ENCODE measurements at regions not wholly inside any gene's neighbourhood (a gene's known extent, or its start where the extent isn't known, plus 50 kb on each side); places are given as distances from the start of the nearest gene placed in this dataset.

GRCh38 chr6:133787122-133787521, 101.8 kb upstream of the TCF21 start:
- Mint-ChIP-seq H3K4me3 (no peak overlapping the region), H3K4me1 (peaks cover 6% of the 10 kb centered on the region), H3K27ac (no peak overlapping the region), H3K36me3 (no peaks in the 10 kb centered on the region), H3K9me3 (peaks cover 20% of the 10 kb centered on the region), H3K27me3 (ENCODE audit: low read depth) (no peaks in the 10 kb centered on the region)
- peak; percentile 89 for ATAC-seq
- DNase-seq (ENCODE audit: low spot score), result no peak
- ChIA-PET POLR2A (no interaction called here), CTCF (no interaction called here)
- TF ChIP-seq FOXP1 (CRISPR knock-in tag; IDR thresholded peaks at IDR 0.05; ENCODE audit: borderline replicate concordance), result no peak
- TF ChIP-seq ZNF232 (CRISPR knock-in tag; IDR thresholded peaks at IDR 0.05), result no peak
- no peak for TF ChIP-seq HMGA2 (CRISPR knock-in tag; IDR thresholded peaks at IDR 0.05)
- no peak for TF ChIP-seq SP1 (CRISPR knock-in tag; conservative IDR thresholded peaks at IDR 0.05)
- TF ChIP-seq, protein P1, sequence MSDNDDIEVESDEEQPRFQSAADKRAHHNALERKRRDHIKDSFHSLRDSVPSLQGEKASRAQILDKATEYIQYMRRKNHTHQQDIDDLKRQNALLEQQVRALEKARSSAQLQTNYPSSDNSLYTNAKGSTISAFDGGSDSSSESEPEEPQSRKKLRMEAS (CRISPR knock-in tag; IDR thresholded peaks at IDR 0.05), result no peak
- no peak for TF ChIP-seq JAZF1 (CRISPR knock-in tag; IDR thresholded peaks at IDR 0.05)
- no peak for TF ChIP-seq ZBTB43 (CRISPR knock-in tag; IDR thresholded peaks at IDR 0.05)
- no peak for TF ChIP-seq ATF1 (CRISPR knock-in tag; IDR thresholded peaks at IDR 0.05)

GRCh38 chr6:133787859-133788505, 100.9 kb upstream of the TCF21 start:
- CTCF ChIA-PET, result no interaction called here
- H3K36me3 Mint-ChIP-seq, result no peaks in the 10 kb centered on the region

GRCh38 chr6:133788556-133788955, 100.4 kb upstream of the TCF21 start:
- H3K9me3 Mint-ChIP-seq, result peaks cover 26% of the 10 kb centered on the region

More at GRCh38 chr6:133787859-133788505, 100.9 kb upstream of the TCF21 start:
- no peak overlapping the region for H3K4me3 Mint-ChIP-seq
- H3K27me3 Mint-ChIP-seq (ENCODE audit: low read depth), result no peaks in the 10 kb centered on the region
- no peak for TF ChIP-seq ZNF138 (CRISPR knock-in tag; conservative IDR thresholded peaks at IDR 0.05)
- TF ChIP-seq TP53 (CRISPR knock-in tag; IDR thresholded peaks at IDR 0.05), result no peak
- no peak for TF ChIP-seq ZNF512 (CRISPR knock-in tag; IDR thresholded peaks at IDR 0.05; ENCODE audit: borderline replicate concordance)
- H3K4me1 Mint-ChIP-seq, result peaks cover 6% of the 10 kb centered on the region
- no peak overlapping the region for H3K27ac Mint-ChIP-seq
- peaks cover 21% of the 10 kb centered on the region for H3K9me3 Mint-ChIP-seq
- ATAC-seq (no peak), DNase-seq (ENCODE audit: low spot score) (no peak)
- POLR2A ChIA-PET, result no interaction called here

More at GRCh38 chr6:133788556-133788955, 100.4 kb upstream of the TCF21 start:
- ATAC-seq (no peak), DNase-seq (ENCODE audit: low spot score) (no peak)
- TF ChIP-seq AR (CRISPR knock-in tag; IDR thresholded peaks at IDR 0.05) (no peak), NFATC4 (CRISPR knock-in tag; IDR thresholded peaks at IDR 0.05) (no peak), TP53 (CRISPR knock-in tag; IDR thresholded peaks at IDR 0.05) (no peak), GTF2I (CRISPR knock-in tag; conservative IDR thresholded peaks at IDR 0.05) (no peak), ZBTB43 (CRISPR knock-in tag; IDR thresholded peaks at IDR 0.05) (no peak), ZNF317 (CRISPR knock-in tag; IDR thresholded peaks at IDR 0.05; ENCODE audit: borderline replicate concordance, low read depth) (no peak)
- TF ChIP-seq, protein P2, sequence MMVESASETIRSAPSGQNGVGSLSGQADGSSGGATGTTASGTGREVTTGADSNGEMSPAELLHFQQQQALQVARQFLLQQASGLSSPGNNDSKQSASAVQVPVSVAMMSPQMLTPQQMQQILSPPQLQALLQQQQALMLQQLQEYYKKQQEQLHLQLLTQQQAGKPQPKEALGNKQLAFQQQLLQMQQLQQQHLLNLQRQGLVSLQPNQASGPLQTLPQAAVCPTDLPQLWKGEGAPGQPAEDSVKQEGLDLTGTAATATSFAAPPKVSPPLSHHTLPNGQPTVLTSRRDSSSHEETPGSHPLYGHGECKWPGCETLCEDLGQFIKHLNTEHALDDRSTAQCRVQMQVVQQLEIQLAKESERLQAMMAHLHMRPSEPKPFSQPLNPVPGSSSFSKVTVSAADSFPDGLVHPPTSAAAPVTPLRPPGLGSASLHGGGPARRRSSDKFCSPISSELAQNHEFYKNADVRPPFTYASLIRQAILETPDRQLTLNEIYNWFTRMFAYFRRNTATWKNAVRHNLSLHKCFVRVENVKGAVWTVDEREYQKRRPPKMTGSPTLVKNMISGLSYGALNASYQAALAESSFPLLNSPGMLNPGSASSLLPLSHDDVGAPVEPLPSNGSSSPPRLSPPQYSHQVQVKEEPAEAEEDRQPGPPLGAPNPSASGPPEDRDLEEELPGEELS (CRISPR knock-in tag; IDR thresholded peaks at IDR 0.05), result no peak
- TF ChIP-seq, protein P3, sequence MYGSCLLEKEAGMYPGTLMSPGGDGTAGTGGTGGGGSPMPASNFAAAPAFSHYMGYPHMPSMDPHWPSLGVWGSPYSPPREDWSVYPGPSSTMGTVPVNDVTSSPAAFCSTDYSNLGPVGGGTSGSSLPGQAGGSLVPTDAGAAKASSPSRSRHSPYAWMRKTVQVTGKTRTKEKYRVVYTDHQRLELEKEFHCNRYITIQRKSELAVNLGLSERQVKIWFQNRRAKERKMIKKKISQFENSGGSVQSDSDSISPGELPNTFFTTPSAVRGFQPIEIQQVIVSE (CRISPR knock-in tag; IDR thresholded peaks at IDR 0.05; ENCODE audit: borderline replicate concordance), result no peak
- Mint-ChIP-seq H3K27ac (no peak overlapping the region), H3K36me3 (no peaks in the 10 kb centered on the region), H3K27me3 (ENCODE audit: low read depth) (no peaks in the 10 kb centered on the region), H3K4me1 (peaks cover 6% of the 10 kb centered on the region), H3K4me3 (no peak overlapping the region)
- CTCF ChIA-PET, result no interaction called here
- POLR2A ChIA-PET, result no interaction called here
